Breast epithelium (tissue), 3 donors: ENCODE measurements at regions not wholly inside any gene's neighbourhood (a gene's known extent, or its start where the extent isn't known, plus 50 kb on each side); places are given as distances from the start of the nearest gene placed in this dataset.

Experiments used
- POLR2A ChIP-seq: fragments of 450-650 bp; IDR thresholded peaks from one replicate; pipeline ENCODE4 v1.6.1; 2016; ENCODE audit warnings: antibody characterized with exemption, mild to moderate bottlenecking, moderate library complexity
- TF ChIP-seq, protein P1 (sequence below), 3 donors: fragments of 450-650 bp; IDR thresholded peaks; one replicate each; pipeline ENCODE4 v1.5.1; 2016 to 2017; ENCODE audit warnings: antibody characterized with exemption in 3 of 3, mild to moderate bottlenecking in 3 of 3, moderate library complexity in 3 of 3

DNA sequence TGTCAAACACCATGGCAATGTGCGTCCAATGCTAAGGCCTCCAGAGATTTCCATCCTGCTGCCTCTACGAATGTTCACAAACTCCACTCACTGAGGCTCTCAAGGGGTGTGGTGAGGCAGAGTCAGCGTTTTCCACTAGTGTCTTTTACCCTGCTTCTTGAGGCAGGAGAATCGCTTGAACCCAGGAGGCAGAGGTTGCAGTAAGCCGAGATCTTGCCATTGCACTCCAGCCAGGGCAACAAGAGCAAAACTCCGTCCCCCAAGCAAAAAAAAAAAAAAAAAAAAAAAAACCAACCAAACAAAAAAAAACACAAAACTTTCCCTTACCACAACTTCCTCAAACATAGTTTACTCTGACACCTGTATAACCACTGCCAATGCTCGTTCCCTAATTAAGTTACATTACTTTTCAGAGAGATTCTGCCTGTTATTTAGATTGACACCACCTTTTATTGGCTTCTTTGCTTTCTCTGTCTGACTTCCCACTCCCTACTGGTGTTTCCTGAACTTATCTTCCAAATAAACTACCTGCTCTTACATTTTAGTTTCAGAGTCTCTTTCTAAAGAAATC, 102.1 kb upstream of the ZNF746 start:
- TF ChIP-seq, protein P1, sequence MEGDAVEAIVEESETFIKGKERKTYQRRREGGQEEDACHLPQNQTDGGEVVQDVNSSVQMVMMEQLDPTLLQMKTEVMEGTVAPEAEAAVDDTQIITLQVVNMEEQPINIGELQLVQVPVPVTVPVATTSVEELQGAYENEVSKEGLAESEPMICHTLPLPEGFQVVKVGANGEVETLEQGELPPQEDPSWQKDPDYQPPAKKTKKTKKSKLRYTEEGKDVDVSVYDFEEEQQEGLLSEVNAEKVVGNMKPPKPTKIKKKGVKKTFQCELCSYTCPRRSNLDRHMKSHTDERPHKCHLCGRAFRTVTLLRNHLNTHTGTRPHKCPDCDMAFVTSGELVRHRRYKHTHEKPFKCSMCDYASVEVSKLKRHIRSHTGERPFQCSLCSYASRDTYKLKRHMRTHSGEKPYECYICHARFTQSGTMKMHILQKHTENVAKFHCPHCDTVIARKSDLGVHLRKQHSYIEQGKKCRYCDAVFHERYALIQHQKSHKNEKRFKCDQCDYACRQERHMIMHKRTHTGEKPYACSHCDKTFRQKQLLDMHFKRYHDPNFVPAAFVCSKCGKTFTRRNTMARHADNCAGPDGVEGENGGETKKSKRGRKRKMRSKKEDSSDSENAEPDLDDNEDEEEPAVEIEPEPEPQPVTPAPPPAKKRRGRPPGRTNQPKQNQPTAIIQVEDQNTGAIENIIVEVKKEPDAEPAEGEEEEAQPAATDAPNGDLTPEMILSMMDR (IDR thresholded peaks at IDR 0.05), result no peak
- no peak for TF ChIP-seq POLR2A
